ENCODE measurements at regions not wholly inside any gene's neighbourhood (a gene's known extent, or its start where the extent isn't known, plus 50 kb on each side); places are given as distances from the start of the nearest gene placed in this dataset.

DNA sequence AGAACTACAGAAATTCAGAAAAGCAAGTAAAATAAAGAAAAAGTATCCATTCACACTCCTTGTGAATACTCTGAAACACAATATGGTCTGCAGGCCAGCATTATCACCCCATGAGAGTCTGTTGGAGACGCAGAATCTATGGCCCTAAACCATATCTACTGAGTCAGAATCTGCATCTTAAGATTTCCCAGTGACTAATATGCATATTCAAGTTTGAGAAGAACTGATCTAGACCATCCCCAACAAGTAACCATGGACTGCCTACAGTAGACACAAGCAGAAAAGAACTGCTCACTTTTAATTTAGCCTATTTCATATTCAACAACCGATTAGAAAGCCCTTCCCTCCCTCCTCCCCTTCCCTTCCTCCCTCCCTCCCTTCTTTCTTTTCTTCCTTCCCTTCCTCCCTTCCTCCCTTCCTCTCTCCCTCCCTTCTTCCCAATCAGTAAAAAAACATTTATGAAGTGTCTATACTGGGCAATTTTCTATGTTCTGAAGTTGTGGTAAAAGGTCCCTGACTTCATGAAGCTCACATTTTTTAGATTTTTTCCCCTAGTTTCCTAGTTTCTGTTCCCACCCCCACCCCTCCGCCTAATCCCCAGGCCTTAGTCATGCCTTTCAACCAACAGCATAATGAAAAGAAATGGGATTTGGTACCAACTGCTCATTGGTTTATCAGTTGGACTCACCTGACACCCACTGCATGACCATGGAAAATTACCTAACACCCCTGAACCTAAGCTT is 125.2 kb downstream of the CNTN3 start:
- WGBS, 2 donors: 44 to 47% methylated on average over 3 of the region's 3 CpGs
- no peak overlapping the region for H3K4me3 ChIP-seq
- ATAC-seq (no peak), DNase-seq (no peak), FAIRE-seq (no peak)
- H3K27ac ChIP-seq: no peak overlapping the region
- no peaks in the 10 kb centered on the region for H3K36me3 ChIP-seq
- H3K4me1 ChIP-seq: no peaks in the 10 kb centered on the region
- intact Hi-C loops (cut with DNase I): no loop called here
- TF ChIP-seq, protein P1, sequence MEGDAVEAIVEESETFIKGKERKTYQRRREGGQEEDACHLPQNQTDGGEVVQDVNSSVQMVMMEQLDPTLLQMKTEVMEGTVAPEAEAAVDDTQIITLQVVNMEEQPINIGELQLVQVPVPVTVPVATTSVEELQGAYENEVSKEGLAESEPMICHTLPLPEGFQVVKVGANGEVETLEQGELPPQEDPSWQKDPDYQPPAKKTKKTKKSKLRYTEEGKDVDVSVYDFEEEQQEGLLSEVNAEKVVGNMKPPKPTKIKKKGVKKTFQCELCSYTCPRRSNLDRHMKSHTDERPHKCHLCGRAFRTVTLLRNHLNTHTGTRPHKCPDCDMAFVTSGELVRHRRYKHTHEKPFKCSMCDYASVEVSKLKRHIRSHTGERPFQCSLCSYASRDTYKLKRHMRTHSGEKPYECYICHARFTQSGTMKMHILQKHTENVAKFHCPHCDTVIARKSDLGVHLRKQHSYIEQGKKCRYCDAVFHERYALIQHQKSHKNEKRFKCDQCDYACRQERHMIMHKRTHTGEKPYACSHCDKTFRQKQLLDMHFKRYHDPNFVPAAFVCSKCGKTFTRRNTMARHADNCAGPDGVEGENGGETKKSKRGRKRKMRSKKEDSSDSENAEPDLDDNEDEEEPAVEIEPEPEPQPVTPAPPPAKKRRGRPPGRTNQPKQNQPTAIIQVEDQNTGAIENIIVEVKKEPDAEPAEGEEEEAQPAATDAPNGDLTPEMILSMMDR (IDR thresholded peaks at IDR 0.05): no peak
- no peaks in the 10 kb centered on the region for H3K27me3 ChIP-seq
- no peaks in the 10 kb centered on the region for H3K9me3 ChIP-seq

DNA sequence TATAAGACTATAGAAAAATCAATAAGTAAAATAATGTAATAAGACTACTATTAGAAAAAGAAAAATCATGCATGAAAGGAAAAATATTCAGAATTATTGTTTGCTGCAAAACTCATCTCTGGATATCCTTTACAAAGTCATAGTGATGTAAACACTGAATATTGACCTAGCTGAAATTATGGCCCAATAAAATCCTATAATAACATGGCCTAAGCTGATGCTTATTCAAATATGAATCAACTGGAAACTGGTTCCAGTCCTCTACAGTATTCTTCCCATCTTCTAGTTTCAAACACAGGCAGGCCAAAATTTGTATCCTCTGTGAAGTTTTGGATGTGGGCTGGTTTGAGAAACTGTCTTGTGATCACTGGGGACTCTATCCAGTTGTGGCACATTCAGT is 134.5 kb downstream of the CNTN3 start:
- DNase-seq (no peak), FAIRE-seq (no peak), ATAC-seq (no peak)
- Histone ChIP-seq H3K9me3 (no peaks in the 10 kb centered on the region), H3K4me1 (no peaks in the 10 kb centered on the region), H3K27ac (no peak overlapping the region), H3K27me3 (no peaks in the 10 kb centered on the region), H3K36me3 (no peaks in the 10 kb centered on the region), H3K4me3 (no peak overlapping the region)
- TF ChIP-seq, protein P1 (IDR thresholded peaks at IDR 0.05): no peak
- intact Hi-C loops (cut with DNase I): no loop called here

DNA sequence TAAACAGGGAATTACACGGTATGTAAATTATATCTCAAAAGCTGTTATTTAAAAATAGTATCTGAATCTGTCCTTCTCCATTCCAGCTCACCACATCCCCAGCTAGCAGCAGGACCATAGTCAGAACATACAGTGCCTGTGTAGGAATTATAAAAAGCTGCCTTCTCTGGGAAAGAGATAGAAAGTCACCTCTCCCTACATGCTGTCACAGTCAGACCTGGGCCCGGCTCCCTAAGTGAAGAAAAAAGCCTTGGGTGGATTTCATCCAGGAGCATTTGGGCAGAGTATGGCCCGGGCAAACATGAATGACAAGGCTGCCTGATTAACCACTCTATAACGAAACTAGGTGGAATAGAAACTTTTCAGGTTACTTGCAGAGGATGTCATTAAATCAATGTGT is 144.1 kb downstream of the CNTN3 start:
- Histone ChIP-seq H3K4me1 (no peaks in the 10 kb centered on the region), H3K4me3 (no peak overlapping the region), H3K36me3 (no peaks in the 10 kb centered on the region), H3K9me3 (no peaks in the 10 kb centered on the region), H3K27ac (no peak overlapping the region), H3K27me3 (no peaks in the 10 kb centered on the region)
- FAIRE-seq: no peak
- DNase-seq: no peak
- ATAC-seq: no peak
- WGBS, 2 donors: 53 to 70% methylated on average over 4 of the region's 4 CpGs
- intact Hi-C loops (cut with DNase I): no loop called here
- TF ChIP-seq, protein P1 (IDR thresholded peaks at IDR 0.05): no peak

DNA sequence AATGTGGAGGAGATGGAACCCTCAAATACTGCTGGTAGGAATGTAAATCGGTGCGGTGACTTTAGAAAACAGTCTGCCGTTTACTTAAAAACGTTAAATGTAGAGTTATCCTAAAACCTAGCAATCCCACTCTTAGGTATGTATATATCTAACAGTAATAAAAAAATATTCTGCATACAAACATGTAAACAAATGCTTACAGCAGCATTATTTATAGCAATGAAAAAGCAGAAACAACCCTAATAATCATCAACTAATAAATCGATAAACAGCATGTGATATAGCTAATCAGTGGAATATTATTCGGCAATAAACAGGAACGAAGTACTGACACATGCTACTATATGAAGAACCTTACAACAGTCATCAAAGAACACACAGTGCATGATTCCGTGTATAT is 144.7 kb downstream of the CNTN3 start:
- Histone ChIP-seq H3K27ac (no peak overlapping the region), H3K4me3 (no peak overlapping the region), H3K36me3 (no peaks in the 10 kb centered on the region), H3K4me1 (no peaks in the 10 kb centered on the region), H3K9me3 (no peaks in the 10 kb centered on the region), H3K27me3 (no peaks in the 10 kb centered on the region)
- DNase-seq (no peak), ATAC-seq (no peak), FAIRE-seq (no peak)
- TF ChIP-seq, protein P1 (IDR thresholded peaks at IDR 0.05): no peak
- intact Hi-C loops (cut with DNase I): no loop called here
- 90 to 92% methylated on average over 8 of the region's 8 CpGs for WGBS, 2 donors

DNA sequence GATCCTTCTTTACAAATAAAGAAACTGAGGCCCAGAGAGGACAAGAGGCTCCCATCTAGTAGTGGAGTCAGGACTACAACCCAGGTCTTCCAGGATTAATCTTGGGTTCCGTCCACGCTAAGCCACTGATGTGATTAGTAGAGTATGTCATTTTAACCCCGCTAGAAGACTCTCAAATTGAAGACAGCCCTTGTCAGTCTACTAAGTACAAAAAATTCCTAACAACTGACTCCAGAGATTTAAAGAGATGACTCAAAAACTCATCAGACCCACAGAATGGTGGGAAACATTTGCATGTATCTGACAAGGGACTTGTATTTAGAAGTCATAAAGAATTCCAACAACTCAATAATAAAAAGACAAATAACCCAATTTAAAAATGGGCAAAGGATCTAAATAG is 145.3 kb downstream of the CNTN3 start:
- Histone ChIP-seq H3K4me3 (no peak overlapping the region), H3K9me3 (no peaks in the 10 kb centered on the region), H3K27ac (no peak overlapping the region), H3K27me3 (no peaks in the 10 kb centered on the region), H3K36me3 (no peaks in the 10 kb centered on the region), H3K4me1 (no peaks in the 10 kb centered on the region)
- no peak for ATAC-seq
- intact Hi-C loops (cut with DNase I): no loop called here
- WGBS, 2 donors: 90 to 96% methylated on average over 3 of the region's 3 CpGs
- TF ChIP-seq, protein P1 (IDR thresholded peaks at IDR 0.05): no peak
- DNase-seq: no peak
- FAIRE-seq: no peak

Data from pancreas (tissue), 10 donors.